H1 (cell line): ENCODE measurements at regions not wholly inside any gene's neighbourhood (a gene's known extent, or its start where the extent isn't known, plus 50 kb on each side); places are given as distances from the start of the nearest gene placed in this dataset.

Experiments
- ASH2L ChIP-seq: fragments of 200-600, 300-600 bp; sonication (generic); IDR thresholded peaks from one replicate; pipeline ENCODE4 v1.7.1; 2017; ENCODE audit warnings: low read length
- CBX5 ChIP-seq: fragments of 300-800, 300-1000 bp; sonication (generic); IDR thresholded peaks from 2 replicates; pipeline ENCODE4 v1.7.1; 2016; ENCODE audit warnings: antibody characterized with exemption, low read length, low read depth
- CREB1 ChIP-seq: IDR thresholded peaks from 2 replicates; pipeline ENCODE4 v1.6.1; 2012; ENCODE audit warnings: inconsistent platforms
- CTCF ChIP-seq, 3 experiments: IDR thresholded peaks; 1 replicate in 2 of 3; 2 replicates in 1 of 3; pipeline versions ENCODE4 v1.5.1 to v1.6.1; 2011; ENCODE audit warnings: low read length in 3 of 3, mild to moderate bottlenecking in 3 of 3, inconsistent platforms in 2 of 3, low read depth in 1 of 3, moderate library complexity in 1 of 3; ENCODE audit not compliant: insufficient read depth in 1 of 3; ENCODE audit errors: control extremely low read depth in 1 of 3
- EP300 ChIP-seq, 2 experiments: IDR thresholded peaks; 1 replicate in 1 of 2; 2 replicates in 1 of 2; pipeline ENCODE4 v1.6.1; 2011 to 2012; ENCODE audit warnings: low read depth in 2 of 2, low read length in 2 of 2, mild to moderate bottlenecking in 2 of 2, borderline replicate concordance in 1 of 2, inconsistent platforms in 1 of 2, moderate library complexity in 1 of 2
- GABPA ChIP-seq: IDR thresholded peaks from 2 replicates; pipeline ENCODE4 v1.6.1; 2011; ENCODE audit warnings: mild to moderate bottlenecking, low read length, moderate library complexity, borderline replicate concordance; ENCODE audit not compliant: insufficient read depth
- HDAC6 ChIP-seq: IDR thresholded peaks from one replicate; pipeline ENCODE4 v1.7.1; 2012; ENCODE audit warnings: low read depth, mild to moderate bottlenecking, inconsistent platforms, low read length, moderate library complexity
- POLR2A ChIP-seq, 2 experiments: IDR thresholded peaks; 1 replicate in 1 of 2; 2 replicates in 1 of 2; pipeline ENCODE4 v1.6.1; 2011; ENCODE audit warnings: low read depth in 2 of 2, low read length in 2 of 2, mild to moderate bottlenecking in 2 of 2; ENCODE audit errors: control extremely low read depth in 1 of 2
- SUZ12 ChIP-seq: fragments of 200-600 bp; sonication (generic); IDR thresholded peaks from 2 replicates; pipeline ENCODE4 v1.6.1; 2012; ENCODE audit warnings: mild to moderate bottlenecking, inconsistent platforms, low read length, moderate library complexity, mixed read lengths
- TAF1 ChIP-seq: IDR thresholded peaks from 2 replicates; pipeline ENCODE4 v1.6.1; 2011; ENCODE audit warnings: mild to moderate bottlenecking, low read depth, low read length
- TF ChIP-seq, protein P1 (sequence below): IDR thresholded peaks from 2 replicates; pipeline ENCODE4 v1.6.1; 2012; ENCODE audit warnings: inconsistent platforms

DNA sequence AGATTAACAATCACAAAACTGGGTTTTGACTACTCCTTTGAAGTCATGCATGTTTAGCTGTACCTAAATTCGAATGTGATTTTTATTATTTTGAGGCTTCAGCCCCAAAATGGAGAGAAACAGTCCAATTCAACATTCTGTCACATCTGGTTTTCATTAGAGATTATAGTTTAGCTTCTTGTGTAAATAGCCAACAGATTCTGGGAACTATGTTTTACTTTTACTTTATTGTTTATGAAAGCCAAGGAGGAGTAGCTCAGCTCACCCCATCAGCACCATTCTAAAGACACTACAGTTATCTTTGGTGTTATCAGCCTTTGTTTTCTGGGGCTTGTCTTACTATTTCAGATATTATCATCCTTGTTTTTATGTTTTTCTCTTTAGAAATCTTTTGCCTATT lies 465.0 kb upstream of the CWC22 start:
- TF ChIP-seq CBX5 (no peak), CTCF (IDR thresholded peaks at IDR 0.05; ENCODE audit: control extremely low read depth in 1 of 3, insufficient read depth in 1 of 3, low read depth in 1 of 3, low read length in 3 of 3) (no peak), EP300 (IDR thresholded peaks at IDR 0.05; ENCODE audit: borderline replicate concordance in 1 of 2, low read depth in 2 of 2, low read length in 2 of 2) (no peak), GABPA (no peak), SUZ12 (no peak), CREB1 (no peak), ASH2L (no peak), HDAC6 (no peak), TAF1 (no peak), POLR2A (IDR thresholded peaks at IDR 0.05; ENCODE audit: control extremely low read depth in 1 of 2, low read depth in 2 of 2, low read length in 2 of 2) (no peak)
- TF ChIP-seq, protein P1, sequence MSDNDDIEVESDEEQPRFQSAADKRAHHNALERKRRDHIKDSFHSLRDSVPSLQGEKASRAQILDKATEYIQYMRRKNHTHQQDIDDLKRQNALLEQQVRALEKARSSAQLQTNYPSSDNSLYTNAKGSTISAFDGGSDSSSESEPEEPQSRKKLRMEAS = no peak
